HepG2 (cell line): ENCODE measurements at regions not wholly inside any gene's neighbourhood (a gene's known extent, or its start where the extent isn't known, plus 50 kb on each side); places are given as distances from the start of the nearest gene placed in this dataset.
A peak's percentile ranks its signal among the peaks of the same experiment; 100 is the strongest.

ENCODE experiments used
- ATF2 ChIP-seq: sonication (generic); formaldehyde crosslinking; IDR thresholded peaks from 2 replicates; pipeline ENCODE4 v1.4.0; 2020; ENCODE audit warnings: missing genetic modification reagents
- DMTF1 ChIP-seq: sonication (generic); formaldehyde crosslinking; IDR thresholded peaks from 2 replicates; pipeline ENCODE4 v1.4.0; 2020; ENCODE audit warnings: mild to moderate bottlenecking, missing genetic modification reagents
- HDAC1 ChIP-seq: sonication (generic); formaldehyde crosslinking; IDR thresholded peaks from 2 replicates; pipeline ENCODE4 v1.5.1; 2020; ENCODE audit warnings: mild to moderate bottlenecking, missing genetic modification reagents
- REL ChIP-seq: sonication (generic); formaldehyde crosslinking; conservative IDR thresholded peaks from 2 replicates; pipeline ENCODE4 v1.8.0; 2022; ENCODE audit warnings: mild to moderate bottlenecking, missing genetic modification reagents, moderate library complexity
- SATB2 ChIP-seq: sonication (generic); formaldehyde crosslinking; IDR thresholded peaks from 2 replicates; pipeline ENCODE4 v1.5.0; 2020; ENCODE audit warnings: missing genetic modification reagents
- TEAD3 ChIP-seq: optimal IDR thresholded peaks from 2 replicates; pipeline ENCODE3; 2016; ENCODE audit warnings: borderline replicate concordance
- ZNF34 ChIP-seq: sonication (generic); formaldehyde crosslinking; IDR thresholded peaks from 2 replicates; pipeline ENCODE4 v1.4.0; 2020; ENCODE audit warnings: mild to moderate bottlenecking, missing genetic modification reagents, borderline replicate concordance
- ZNF484 ChIP-seq: sonication (generic); formaldehyde crosslinking; IDR thresholded peaks from 2 replicates; pipeline ENCODE4 v1.5.1; 2020; ENCODE audit warnings: mild to moderate bottlenecking, low read depth, missing genetic modification reagents, borderline replicate concordance
- ZNF550 ChIP-seq: sonication (generic); formaldehyde crosslinking; IDR thresholded peaks from 2 replicates; pipeline ENCODE4 v1.4.0; 2020; ENCODE audit warnings: mild to moderate bottlenecking, missing genetic modification reagents, borderline replicate concordance
- ZNF570 ChIP-seq: sonication (generic); formaldehyde crosslinking; IDR thresholded peaks from 2 replicates; pipeline ENCODE4 v1.4.0; 2020; ENCODE audit warnings: mild to moderate bottlenecking, missing genetic modification reagents, borderline replicate concordance
- ZNF607 ChIP-seq: sonication (generic); formaldehyde crosslinking; IDR thresholded peaks from 2 replicates; pipeline ENCODE4 v1.5.1; 2020; ENCODE audit warnings: missing genetic modification reagents, mild to moderate bottlenecking, borderline replicate concordance
- ZNF724P ChIP-seq: sonication (generic); formaldehyde crosslinking; IDR thresholded peaks from 2 replicates; pipeline ENCODE4 v1.8.0; 2022; ENCODE audit warnings: missing genetic modification reagents, borderline replicate concordance
- ZSCAN9 ChIP-seq: IDR thresholded peaks from 2 replicates; pipeline ENCODE4 v1.6.1; 2016; ENCODE audit warnings: borderline replicate concordance
- TF ChIP-seq, protein P1 (sequence below): sonication (generic); formaldehyde crosslinking; IDR thresholded peaks from 2 replicates; pipeline ENCODE4 v1.5.1; 2020; ENCODE audit warnings: mild to moderate bottlenecking, missing genetic modification reagents, borderline replicate concordance
- TF ChIP-seq, protein P2 (sequence below): sonication (generic); formaldehyde crosslinking; IDR thresholded peaks from 2 replicates; pipeline ENCODE4 v1.9.0; 2021; ENCODE audit warnings: missing genetic modification reagents, borderline replicate concordance
- TF ChIP-seq, protein P3 (sequence below): sonication (generic); formaldehyde crosslinking; IDR thresholded peaks from 2 replicates; pipeline ENCODE4 v1.4.0; 2020; ENCODE audit warnings: missing genetic modification reagents

- TF ChIP-seq, protein P1, sequence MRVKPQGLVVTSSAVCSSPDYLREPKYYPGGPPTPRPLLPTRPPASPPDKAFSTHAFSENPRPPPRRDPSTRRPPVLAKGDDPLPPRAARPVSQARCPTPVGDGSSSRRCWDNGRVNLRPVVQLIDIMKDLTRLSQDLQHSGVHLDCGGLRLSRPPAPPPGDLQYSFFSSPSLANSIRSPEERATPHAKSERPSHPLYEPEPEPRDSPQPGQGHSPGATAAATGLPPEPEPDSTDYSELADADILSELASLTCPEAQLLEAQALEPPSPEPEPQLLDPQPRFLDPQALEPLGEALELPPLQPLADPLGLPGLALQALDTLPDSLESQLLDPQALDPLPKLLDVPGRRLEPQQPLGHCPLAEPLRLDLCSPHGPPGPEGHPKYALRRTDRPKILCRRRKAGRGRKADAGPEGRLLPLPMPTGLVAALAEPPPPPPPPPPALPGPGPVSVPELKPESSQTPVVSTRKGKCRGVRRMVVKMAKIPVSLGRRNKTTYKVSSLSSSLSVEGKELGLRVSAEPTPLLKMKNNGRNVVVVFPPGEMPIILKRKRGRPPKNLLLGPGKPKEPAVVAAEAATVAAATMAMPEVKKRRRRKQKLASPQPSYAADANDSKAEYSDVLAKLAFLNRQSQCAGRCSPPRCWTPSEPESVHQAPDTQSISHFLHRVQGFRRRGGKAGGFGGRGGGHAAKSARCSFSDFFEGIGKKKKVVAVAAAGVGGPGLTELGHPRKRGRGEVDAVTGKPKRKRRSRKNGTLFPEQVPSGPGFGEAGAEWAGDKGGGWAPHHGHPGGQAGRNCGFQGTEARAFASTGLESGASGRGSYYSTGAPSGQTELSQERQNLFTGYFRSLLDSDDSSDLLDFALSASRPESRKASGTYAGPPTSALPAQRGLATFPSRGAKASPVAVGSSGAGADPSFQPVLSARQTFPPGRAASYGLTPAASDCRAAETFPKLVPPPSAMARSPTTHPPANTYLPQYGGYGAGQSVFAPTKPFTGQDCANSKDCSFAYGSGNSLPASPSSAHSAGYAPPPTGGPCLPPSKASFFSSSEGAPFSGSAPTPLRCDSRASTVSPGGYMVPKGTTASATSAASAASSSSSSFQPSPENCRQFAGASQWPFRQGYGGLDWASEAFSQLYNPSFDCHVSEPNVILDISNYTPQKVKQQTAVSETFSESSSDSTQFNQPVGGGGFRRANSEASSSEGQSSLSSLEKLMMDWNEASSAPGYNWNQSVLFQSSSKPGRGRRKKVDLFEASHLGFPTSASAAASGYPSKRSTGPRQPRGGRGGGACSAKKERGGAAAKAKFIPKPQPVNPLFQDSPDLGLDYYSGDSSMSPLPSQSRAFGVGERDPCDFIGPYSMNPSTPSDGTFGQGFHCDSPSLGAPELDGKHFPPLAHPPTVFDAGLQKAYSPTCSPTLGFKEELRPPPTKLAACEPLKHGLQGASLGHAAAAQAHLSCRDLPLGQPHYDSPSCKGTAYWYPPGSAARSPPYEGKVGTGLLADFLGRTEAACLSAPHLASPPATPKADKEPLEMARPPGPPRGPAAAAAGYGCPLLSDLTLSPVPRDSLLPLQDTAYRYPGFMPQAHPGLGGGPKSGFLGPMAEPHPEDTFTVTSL (CRISPR knock-in tag), result peak; percentile 47; the same call in 1 of the 2 replicates
- TF ChIP-seq ZNF570 (CRISPR knock-in tag) (no peak), REL (CRISPR knock-in tag) (no peak), TEAD3 (peak; percentile 60), HDAC1 (CRISPR knock-in tag) (no peak), ZNF724P (no peak), ZNF34 (CRISPR knock-in tag) (no peak), SATB2 (CRISPR knock-in tag) (no peak), ZNF550 (CRISPR knock-in tag) (no peak), ZNF484 (CRISPR knock-in tag) (no peak), ATF2 (CRISPR knock-in tag) (no peak; the same call in 1 of the 2 replicates), ZSCAN9 (no peak), DMTF1 (CRISPR knock-in tag) (no peak), ZNF607 (CRISPR knock-in tag) (no peak)
- TF ChIP-seq, protein P2, sequence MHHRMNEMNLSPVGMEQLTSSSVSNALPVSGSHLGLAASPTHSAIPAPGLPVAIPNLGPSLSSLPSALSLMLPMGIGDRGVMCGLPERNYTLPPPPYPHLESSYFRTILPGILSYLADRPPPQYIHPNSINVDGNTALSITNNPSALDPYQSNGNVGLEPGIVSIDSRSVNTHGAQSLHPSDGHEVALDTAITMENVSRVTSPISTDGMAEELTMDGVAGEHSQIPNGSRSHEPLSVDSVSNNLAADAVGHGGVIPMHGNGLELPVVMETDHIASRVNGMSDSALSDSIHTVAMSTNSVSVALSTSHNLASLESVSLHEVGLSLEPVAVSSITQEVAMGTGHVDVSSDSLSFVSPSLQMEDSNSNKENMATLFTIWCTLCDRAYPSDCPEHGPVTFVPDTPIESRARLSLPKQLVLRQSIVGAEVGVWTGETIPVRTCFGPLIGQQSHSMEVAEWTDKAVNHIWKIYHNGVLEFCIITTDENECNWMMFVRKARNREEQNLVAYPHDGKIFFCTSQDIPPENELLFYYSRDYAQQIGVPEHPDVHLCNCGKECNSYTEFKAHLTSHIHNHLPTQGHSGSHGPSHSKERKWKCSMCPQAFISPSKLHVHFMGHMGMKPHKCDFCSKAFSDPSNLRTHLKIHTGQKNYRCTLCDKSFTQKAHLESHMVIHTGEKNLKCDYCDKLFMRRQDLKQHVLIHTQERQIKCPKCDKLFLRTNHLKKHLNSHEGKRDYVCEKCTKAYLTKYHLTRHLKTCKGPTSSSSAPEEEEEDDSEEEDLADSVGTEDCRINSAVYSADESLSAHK, result no peak
- TF ChIP-seq, protein P3, sequence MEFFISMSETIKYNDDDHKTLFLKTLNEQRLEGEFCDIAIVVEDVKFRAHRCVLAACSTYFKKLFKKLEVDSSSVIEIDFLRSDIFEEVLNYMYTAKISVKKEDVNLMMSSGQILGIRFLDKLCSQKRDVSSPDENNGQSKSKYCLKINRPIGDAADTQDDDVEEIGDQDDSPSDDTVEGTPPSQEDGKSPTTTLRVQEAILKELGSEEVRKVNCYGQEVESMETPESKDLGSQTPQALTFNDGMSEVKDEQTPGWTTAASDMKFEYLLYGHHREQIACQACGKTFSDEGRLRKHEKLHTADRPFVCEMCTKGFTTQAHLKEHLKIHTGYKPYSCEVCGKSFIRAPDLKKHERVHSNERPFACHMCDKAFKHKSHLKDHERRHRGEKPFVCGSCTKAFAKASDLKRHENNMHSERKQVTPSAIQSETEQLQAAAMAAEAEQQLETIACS, result no peak
Measured at GRCh38 chr2:106285237-106285829, 91.2 kb upstream of the UXS1 start (continued).
